SK-N-MC (cell line): ENCODE measurements at regions not wholly inside any gene's neighbourhood (a gene's known extent, or its start where the extent isn't known, plus 50 kb on each side); places are given as distances from the start of the nearest gene placed in this dataset.

ENCODE experiments used
- DNase-seq: peaks from one replicate; pipeline ENCODE4 v3.0.0-alpha.2; 2011; ENCODE audit warnings: low read depth, low spot score
- H3K27ac ChIP-seq: fragments of 200-600 bp; sonication (generic); 2 replicates; pipeline ENCODE4 v1.5.1; 2016; ENCODE audit warnings: mixed run types
- H3K36me3 ChIP-seq: fragments of 200-600 bp; sonication (generic); 2 replicates; pipeline ENCODE4 v1.6.1; 2017; ENCODE audit warnings: antibody characterized with exemption, low read length, mixed read lengths; ENCODE audit not compliant: insufficient read depth
- H3K4me3 ChIP-seq: fragments of 200-600 bp; sonication (generic); 2 replicates; pipeline ENCODE4 v1.5.1; 2016
- H3K9ac ChIP-seq: fragments of 200-600 bp; sonication (generic); 2 replicates; pipeline ENCODE4 v1.8.0; 2017; ENCODE audit warnings: mixed run types, mixed read lengths; ENCODE audit not compliant: insufficient read length
- H3K9me3 ChIP-seq: fragments of 200-600 bp; sonication (generic); 2 replicates; pipeline ENCODE4 v1.6.1; 2017; ENCODE audit warnings: low read depth, mild to moderate bottlenecking, antibody characterized with exemption, low read length, moderate library complexity, mixed read lengths
- EZH2 ChIP-seq: fragments of 200-600 bp; sonication (generic); IDR thresholded peaks from one replicate; pipeline ENCODE4 v1.6.1; 2017; ENCODE audit warnings: antibody characterized with exemption
- FOXP2 ChIP-seq: optimal IDR thresholded peaks from 2 replicates; pipeline ENCODE3; 2011; ENCODE audit warnings: mild to moderate bottlenecking, moderate library complexity; ENCODE audit not compliant: insufficient read depth; ENCODE audit errors: extremely low read length, control extremely low read depth
- POLR2AphosphoS5 ChIP-seq: IDR thresholded peaks from 2 replicates; pipeline ENCODE4 v1.6.1; 2012; ENCODE audit warnings: mild to moderate bottlenecking, low read depth, low read length, borderline replicate concordance

DNA sequence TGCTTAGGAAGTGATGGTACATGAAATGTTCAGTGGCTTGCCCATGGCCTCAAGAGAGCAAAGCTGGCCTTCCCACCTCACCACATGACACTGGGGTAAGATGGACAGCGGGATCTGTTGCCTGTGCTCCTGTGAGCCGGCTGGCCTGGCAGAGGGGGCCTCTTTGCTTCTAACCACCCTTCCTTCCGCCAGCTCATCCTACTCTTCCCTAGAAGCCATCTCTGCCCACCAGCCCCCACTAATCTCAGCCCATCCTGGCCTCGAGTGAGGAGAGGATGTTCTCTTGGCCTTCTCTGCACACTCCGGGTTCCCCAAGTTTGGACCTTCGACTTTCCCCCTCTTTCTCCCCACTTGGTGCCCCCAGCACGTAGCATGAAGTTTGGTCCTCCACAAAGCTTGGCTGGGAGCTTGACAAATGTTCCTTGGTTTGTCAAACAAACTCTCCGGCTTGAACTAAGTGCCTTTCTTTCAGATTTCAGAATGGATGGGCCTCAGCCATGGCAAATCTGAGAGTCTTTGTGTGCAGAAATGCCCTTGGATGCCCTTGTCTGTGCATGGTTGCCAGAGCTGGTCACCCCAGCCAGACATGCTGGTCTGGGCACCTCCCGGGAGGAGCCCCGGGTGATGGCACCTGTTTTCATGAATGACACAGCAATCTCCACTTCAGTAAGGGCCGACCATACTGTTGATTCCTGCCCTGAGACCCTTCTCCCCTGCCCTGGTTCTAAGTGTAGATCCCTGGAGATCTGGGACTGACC, 145.5 kb downstream of the URI1 start:
- no peak for TF ChIP-seq POLR2AphosphoS5
- TF ChIP-seq EZH2 = no peak
- no peak for TF ChIP-seq FOXP2
- H3K9ac ChIP-seq = no peak overlapping the region
- H3K4me3 ChIP-seq = no peak overlapping the region
- no peaks in the 10 kb centered on the region for H3K36me3 ChIP-seq
- no peaks in the 10 kb centered on the region for H3K9me3 ChIP-seq
- DNase-seq = no peak
- H3K27ac ChIP-seq = no peak overlapping the region

- no peaks in the 10 kb centered on the region for H3K9me3 ChIP-seq
- H3K27ac ChIP-seq = no peak overlapping the region
- no peak for DNase-seq
- H3K36me3 ChIP-seq = no peaks in the 10 kb centered on the region
- H3K4me3 ChIP-seq = no peak overlapping the region
- H3K9ac ChIP-seq = no peak overlapping the region
- TF ChIP-seq POLR2AphosphoS5 (no peak), FOXP2 (no peak), EZH2 (no peak)
These were observed 146.5 kb downstream of the URI1 start for GRCh38 chr19:30088567-30088966.

DNA sequence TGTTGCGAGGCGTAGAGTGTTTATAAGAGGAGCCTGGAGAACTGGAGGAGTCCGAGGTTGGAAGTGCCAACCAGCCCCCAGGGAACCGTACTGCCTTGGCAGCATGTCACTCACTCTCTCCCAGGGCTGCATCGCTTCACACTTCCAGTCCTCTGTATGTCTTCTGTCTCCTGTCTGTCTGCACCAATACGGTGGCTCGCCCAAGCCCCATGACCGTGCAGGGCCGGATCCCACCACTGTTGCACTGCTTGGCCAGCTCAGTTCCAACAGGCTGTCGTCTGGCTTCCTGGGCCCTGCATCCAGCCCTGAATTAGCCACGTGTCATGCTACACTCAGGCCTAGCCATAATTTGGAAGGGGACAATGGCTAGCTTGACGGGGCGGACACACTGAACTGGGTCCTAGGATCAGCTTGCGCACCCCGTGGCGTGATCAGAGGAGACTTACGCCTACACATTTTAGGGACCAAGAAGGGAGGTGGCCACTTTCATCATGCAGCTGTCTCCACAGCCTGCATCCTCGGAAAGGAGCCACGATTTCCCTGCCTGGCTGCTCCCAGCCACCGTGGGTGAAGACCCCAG, 147.1 kb downstream of the URI1 start:
- Histone ChIP-seq H3K9ac (no peak overlapping the region), H3K4me3 (no peak overlapping the region)

DNA sequence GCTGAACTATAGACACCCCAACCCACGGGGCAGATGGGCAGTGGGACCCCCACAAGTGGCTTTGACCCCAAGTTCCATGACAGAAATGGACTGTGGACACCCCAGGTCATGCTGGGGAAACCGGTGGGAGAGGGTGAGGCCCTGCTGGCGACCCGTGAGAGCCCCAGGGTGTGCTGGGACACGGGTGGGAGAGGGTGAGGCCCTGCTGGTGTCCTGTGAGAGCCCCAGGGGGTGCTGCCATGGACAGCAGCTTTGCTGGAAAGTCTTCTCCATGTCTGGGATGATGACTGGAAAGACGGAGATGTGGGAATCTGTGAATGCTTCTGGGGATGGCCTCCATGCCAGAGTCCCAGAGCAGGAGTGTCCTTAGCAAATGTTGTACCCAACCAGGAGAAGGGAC, 148.4 kb downstream of the URI1 start:
- H3K9me3 ChIP-seq = no peaks in the 10 kb centered on the region
- TF ChIP-seq FOXP2 = no peak
- no peak for TF ChIP-seq EZH2
- no peak for TF ChIP-seq POLR2AphosphoS5
- DNase-seq = no peak
- H3K9ac ChIP-seq = no peak overlapping the region
- H3K36me3 ChIP-seq = no peaks in the 10 kb centered on the region
- H3K4me3 ChIP-seq = no peak overlapping the region
- no peak overlapping the region for H3K27ac ChIP-seq

More for the DNA sequence above, 147.1 kb downstream of the URI1 start:
- H3K36me3 ChIP-seq = no peaks in the 10 kb centered on the region
- DNase-seq = no peak
- no peak overlapping the region for H3K27ac ChIP-seq
- TF ChIP-seq FOXP2 (no peak), EZH2 (no peak), POLR2AphosphoS5 (no peak)
- H3K9me3 ChIP-seq = no peaks in the 10 kb centered on the region

DNA sequence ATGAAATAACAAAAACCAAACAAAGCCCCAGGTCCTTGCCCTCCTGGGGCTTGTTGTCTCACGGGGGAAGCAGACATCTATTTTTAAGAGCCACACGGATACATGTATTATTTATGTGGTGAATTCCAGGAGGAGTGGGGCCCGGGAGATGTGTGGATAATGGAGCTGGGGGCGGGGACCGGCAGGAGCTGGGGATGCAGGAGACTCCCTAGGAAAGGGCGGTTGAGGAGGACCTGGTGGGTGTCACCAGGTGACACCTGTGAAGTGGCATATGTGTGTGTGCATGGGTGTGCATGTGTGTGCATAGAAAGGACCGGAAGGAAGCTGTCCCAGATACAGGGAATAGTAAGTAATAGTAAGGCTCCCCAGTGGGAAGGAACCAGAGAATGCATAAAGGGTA, 148.9 kb downstream of the URI1 start:
- Histone ChIP-seq H3K9me3 (no peaks in the 10 kb centered on the region), H3K4me3 (no peak overlapping the region), H3K27ac (no peak overlapping the region), H3K9ac (no peak overlapping the region), H3K36me3 (no peaks in the 10 kb centered on the region)
- TF ChIP-seq EZH2 = no peak
- no peak for TF ChIP-seq FOXP2
- TF ChIP-seq POLR2AphosphoS5 = no peak
- no peak for DNase-seq

DNA sequence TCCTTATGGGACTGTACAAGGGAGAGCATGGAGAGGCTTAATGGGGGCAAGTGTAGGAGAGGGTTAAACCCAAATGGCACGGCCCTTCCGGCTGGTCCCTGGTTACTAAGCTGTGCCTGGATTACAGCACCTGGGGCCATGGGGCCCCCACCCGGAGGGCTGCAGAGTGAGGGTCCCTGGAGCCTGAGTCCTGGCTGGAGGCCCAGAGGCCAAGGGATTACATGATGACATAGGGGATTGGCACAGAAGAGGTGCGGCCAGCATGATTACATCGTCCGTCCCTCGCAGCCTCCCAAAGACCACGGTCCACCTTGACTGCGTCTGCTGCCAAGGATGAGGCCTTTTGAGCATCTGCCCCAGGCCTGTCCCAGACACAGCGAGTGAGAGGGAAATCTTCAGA, 149.4 kb downstream of the URI1 start:
- no peak overlapping the region for H3K9ac ChIP-seq
- H3K36me3 ChIP-seq = no peaks in the 10 kb centered on the region
- no peak for DNase-seq
- TF ChIP-seq FOXP2 (no peak), EZH2 (no peak), POLR2AphosphoS5 (no peak)
- H3K4me3 ChIP-seq = no peak overlapping the region
- H3K27ac ChIP-seq = no peak overlapping the region
- no peaks in the 10 kb centered on the region for H3K9me3 ChIP-seq

DNA sequence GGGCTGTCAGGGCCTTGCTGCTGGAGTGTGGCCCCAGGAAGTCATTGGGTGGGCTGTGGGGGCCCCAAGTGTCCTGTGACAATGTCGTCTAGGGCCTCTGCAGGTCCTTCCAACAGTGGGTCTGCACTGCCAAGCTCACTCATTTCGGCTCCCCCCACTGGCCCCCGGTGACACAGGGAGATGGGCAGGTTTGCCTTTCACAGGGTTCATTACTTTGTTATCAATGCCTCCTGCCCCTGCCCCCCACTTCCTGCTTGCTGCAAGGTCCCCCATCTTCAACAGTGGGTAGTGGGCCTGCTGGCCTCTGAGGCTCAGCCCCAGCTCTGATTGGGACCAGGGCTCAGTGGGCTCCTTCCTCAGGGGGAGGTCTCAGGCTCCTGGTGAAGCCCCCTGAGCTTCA, 149.8 kb downstream of the URI1 start:
- no peaks in the 10 kb centered on the region for H3K9me3 ChIP-seq
- no peak overlapping the region for H3K9ac ChIP-seq
- no peak for TF ChIP-seq POLR2AphosphoS5
- no peak for TF ChIP-seq FOXP2
- TF ChIP-seq EZH2 = no peak
- no peak overlapping the region for H3K27ac ChIP-seq
- no peak overlapping the region for H3K4me3 ChIP-seq
- no peaks in the 10 kb centered on the region for H3K36me3 ChIP-seq
- no peak for DNase-seq

GRCh38 chr19:30092721-30093569, 150.9 kb downstream of the URI1 start:
- DNase-seq = no peak
- H3K36me3 ChIP-seq = no peaks in the 10 kb centered on the region
- H3K27ac ChIP-seq = no peak overlapping the region
- H3K4me3 ChIP-seq = no peak overlapping the region
- no peaks in the 10 kb centered on the region for H3K9me3 ChIP-seq
- H3K9ac ChIP-seq = no peak overlapping the region
- no peak for TF ChIP-seq FOXP2
- TF ChIP-seq POLR2AphosphoS5 = no peak
